Glutamatergic neuron (in vitro differentiated cells): ENCODE measurements at regions not wholly inside any gene's neighbourhood (a gene's known extent, or its start where the extent isn't known, plus 50 kb on each side); places are given as distances from the start of the nearest gene placed in this dataset.
"Not testable (repeated sequence)": the region's sequence is repeated elsewhere in the genome, so short reads cannot be mapped to it uniquely, and the experiment has no call there.

Source experiments
- DNase-seq: peaks from one replicate; pipeline ENCODE4 v3.0.0; 2022
- H3K27ac Mint-ChIP-seq: one replicate; pipeline ENCODE4 v1.8.0; 2020; ENCODE audit warnings: mild to moderate bottlenecking, mixed read lengths, inconsistent platforms; ENCODE audit not compliant: unreplicated experiment
- H3K27me3 Mint-ChIP-seq: one replicate; pipeline ENCODE4 v1.8.0; 2020; ENCODE audit warnings: mild to moderate bottlenecking, moderate library complexity, mixed read lengths, inconsistent platforms; ENCODE audit not compliant: unreplicated experiment
- H3K36me3 Mint-ChIP-seq: one replicate; pipeline ENCODE4 v1.8.0; 2020; ENCODE audit warnings: mild to moderate bottlenecking, mixed read lengths, inconsistent platforms; ENCODE audit not compliant: unreplicated experiment
- H3K4me1 Mint-ChIP-seq: one replicate; pipeline ENCODE4 v1.8.0; 2020; ENCODE audit warnings: mild to moderate bottlenecking, low read depth, mixed read lengths, inconsistent platforms; ENCODE audit not compliant: unreplicated experiment
- H3K4me3 Mint-ChIP-seq: one replicate; pipeline ENCODE4 v1.8.0; 2020; ENCODE audit warnings: mild to moderate bottlenecking, mixed read lengths, inconsistent platforms; ENCODE audit not compliant: unreplicated experiment
- H3K9me3 Mint-ChIP-seq: one replicate; pipeline ENCODE4 v1.8.0; 2020; ENCODE audit warnings: mild to moderate bottlenecking, moderate library complexity, mixed read lengths, inconsistent platforms; ENCODE audit not compliant: unreplicated experiment
- TF ChIP-seq, protein P1 (sequence below): fragments of 200-600 bp; sonication (generic); IDR thresholded peaks from one replicate; pipeline ENCODE4 v1.5.0; 2021; ENCODE audit not compliant: partially characterized antibody, unreplicated experiment

DNA sequence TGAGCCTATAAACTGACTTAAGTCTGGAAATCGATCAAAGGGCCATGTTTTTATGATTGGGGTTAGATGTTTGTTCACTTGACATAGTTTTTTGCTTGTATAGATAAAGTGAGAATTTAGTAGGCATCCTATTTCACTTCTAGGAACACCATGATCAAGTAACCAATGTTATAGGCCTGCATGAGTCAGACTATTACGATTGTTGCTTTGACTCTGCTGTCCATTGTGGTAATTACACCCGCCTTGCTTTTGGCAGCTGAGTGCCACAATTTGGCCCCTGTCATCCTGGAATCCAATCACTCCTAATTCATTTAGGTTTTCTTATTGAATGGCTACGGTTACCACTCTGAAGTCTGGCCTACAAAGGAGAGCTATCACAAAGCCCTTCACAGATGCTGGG is 67.8 kb upstream of the IL33 start:
- no peak overlapping the region for H3K27ac Mint-ChIP-seq
- TF ChIP-seq, protein P1, sequence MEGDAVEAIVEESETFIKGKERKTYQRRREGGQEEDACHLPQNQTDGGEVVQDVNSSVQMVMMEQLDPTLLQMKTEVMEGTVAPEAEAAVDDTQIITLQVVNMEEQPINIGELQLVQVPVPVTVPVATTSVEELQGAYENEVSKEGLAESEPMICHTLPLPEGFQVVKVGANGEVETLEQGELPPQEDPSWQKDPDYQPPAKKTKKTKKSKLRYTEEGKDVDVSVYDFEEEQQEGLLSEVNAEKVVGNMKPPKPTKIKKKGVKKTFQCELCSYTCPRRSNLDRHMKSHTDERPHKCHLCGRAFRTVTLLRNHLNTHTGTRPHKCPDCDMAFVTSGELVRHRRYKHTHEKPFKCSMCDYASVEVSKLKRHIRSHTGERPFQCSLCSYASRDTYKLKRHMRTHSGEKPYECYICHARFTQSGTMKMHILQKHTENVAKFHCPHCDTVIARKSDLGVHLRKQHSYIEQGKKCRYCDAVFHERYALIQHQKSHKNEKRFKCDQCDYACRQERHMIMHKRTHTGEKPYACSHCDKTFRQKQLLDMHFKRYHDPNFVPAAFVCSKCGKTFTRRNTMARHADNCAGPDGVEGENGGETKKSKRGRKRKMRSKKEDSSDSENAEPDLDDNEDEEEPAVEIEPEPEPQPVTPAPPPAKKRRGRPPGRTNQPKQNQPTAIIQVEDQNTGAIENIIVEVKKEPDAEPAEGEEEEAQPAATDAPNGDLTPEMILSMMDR = no peak
- H3K9me3 Mint-ChIP-seq = no peaks in the 10 kb centered on the region
- DNase-seq = no peak
- H3K27me3 Mint-ChIP-seq = no peaks in the 10 kb centered on the region
- H3K4me1 Mint-ChIP-seq = no peaks in the 10 kb centered on the region
- H3K4me3 Mint-ChIP-seq = no peak overlapping the region
- no peaks in the 10 kb centered on the region for H3K36me3 Mint-ChIP-seq

DNA sequence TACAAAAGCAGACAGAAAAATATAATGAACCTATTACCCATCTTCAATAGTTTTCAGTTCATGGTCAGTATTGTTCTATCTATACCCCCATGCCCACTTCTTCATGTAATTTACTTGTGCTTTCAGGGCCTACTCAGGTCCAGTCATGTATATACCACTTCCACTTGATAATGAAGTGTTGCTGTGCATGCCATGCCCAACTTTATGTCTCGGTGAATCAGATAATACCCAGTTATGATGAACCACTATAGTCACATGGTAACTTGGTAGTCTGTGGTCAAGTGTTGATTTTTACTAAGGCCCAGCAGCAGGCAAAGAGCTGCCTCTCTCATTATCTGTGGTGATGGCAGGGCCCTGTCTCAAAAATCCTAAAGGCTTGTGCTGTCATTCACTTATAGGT is 70.7 kb upstream of the IL33 start:
- no peaks in the 10 kb centered on the region for H3K9me3 Mint-ChIP-seq
- H3K4me1 Mint-ChIP-seq = no peaks in the 10 kb centered on the region
- H3K36me3 Mint-ChIP-seq = no peaks in the 10 kb centered on the region
- no peak overlapping the region for H3K27ac Mint-ChIP-seq
- no peak for DNase-seq
- H3K27me3 Mint-ChIP-seq = no peaks in the 10 kb centered on the region
- TF ChIP-seq, protein P1 = no peak
- H3K4me3 Mint-ChIP-seq = no peak overlapping the region

DNA sequence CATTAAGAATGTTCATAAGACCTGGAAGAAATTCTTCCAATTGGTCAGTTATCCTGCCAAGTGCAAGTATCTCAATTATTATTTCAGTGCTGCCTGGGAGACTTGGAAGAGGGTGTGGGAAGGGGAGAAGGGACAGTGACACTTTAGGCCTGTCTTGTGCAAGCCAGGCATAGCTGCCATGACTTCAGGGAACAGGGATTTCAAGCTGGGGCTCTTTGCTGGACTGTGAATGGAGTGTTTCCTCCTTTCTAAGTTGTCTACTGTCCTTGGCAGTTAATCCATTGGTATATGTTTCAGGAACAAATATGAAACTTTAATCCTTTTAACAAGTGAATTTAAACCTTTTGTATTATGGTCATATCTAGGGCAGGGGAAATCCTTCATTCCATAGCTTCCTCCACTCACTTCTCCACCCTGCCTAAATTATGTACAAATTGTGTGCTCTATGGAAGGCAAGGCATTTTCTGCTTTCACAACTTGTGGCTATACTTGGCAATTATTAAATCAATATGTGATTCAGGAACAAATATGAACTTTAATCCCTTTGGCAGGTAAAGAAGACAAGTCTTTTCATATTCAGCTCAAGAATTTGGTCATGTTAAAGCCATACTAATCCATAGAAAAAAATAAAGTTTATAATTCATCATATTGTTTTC is 72.7 kb upstream of the IL33 start:
- TF ChIP-seq, protein P1 = no peak
- H3K36me3 Mint-ChIP-seq = no peaks in the 10 kb centered on the region

DNA sequence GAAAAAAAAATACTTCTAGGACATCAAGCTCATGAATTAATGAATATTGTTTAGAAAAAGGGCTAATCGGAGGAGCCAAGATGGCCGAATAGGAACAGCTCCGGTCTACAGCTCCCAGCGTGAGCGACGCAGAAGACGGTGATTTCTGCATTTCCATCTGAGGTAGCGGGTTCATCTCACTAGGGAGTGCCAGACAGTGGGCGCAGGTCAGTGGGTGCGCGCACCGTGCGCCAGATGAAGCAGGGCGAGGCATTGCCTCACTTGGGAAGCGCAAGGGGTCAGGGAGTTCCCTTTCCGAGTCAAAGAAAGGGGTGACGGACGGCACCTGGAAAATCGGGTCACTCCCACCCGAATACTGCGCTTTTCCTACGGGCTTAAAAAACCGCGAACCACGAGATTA is 79.8 kb upstream of the IL33 start:
- H3K4me1 Mint-ChIP-seq, H3K9me3 Mint-ChIP-seq, H3K36me3 Mint-ChIP-seq, DNase-seq, H3K27ac Mint-ChIP-seq, H3K4me3 Mint-ChIP-seq, H3K27me3 Mint-ChIP-seq: not testable (repeated sequence)

More for the DNA sequence above, 72.7 kb upstream of the IL33 start:
- Mint-ChIP-seq H3K9me3 (no peaks in the 10 kb centered on the region), H3K27ac (no peak overlapping the region), H3K4me3 (no peak overlapping the region), H3K4me1 (no peaks in the 10 kb centered on the region), H3K27me3 (no peaks in the 10 kb centered on the region)
- no peak for DNase-seq

DNA sequence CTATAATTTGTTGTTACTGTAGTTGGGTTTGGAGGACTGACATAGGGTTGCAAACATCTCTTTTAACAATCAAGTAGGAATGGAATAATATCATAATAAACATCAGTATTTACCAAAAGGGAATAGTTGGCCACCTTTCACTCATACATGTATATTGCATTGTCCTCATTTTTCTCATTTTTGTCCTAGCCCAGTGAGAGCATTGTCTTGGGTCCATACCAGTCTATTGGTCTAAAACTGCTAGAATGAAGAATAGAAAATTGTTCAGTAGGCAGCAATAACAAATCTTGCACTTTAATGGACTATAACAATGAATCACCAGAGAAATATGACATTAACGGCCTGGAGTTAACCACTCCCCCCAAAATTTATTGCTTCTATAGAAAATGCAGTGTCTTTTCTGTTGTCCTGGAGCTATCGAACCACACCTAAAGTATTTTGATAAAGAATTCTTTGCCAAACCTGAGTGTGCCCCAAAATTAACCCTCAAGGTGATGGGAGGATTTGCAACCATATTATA is 80.9 kb upstream of the IL33 start:
- H3K9me3 Mint-ChIP-seq = no peaks in the 10 kb centered on the region
- no peak overlapping the region for H3K4me3 Mint-ChIP-seq
- no peaks in the 10 kb centered on the region for H3K4me1 Mint-ChIP-seq
- no peak overlapping the region for H3K27ac Mint-ChIP-seq
- TF ChIP-seq, protein P1 = no peak
- peaks cover 3% of the 10 kb centered on the region for H3K36me3 Mint-ChIP-seq
- DNase-seq = no peak
- H3K27me3 Mint-ChIP-seq = no peaks in the 10 kb centered on the region
